Smooth muscle cell (in vitro differentiated cells): ENCODE measurements at regions not wholly inside any gene's neighbourhood (a gene's known extent, or its start where the extent isn't known, plus 50 kb on each side); places are given as distances from the start of the nearest gene placed in this dataset.
"Not testable (repeated sequence)": the region's sequence is repeated elsewhere in the genome, so short reads cannot be mapped to it uniquely, and the experiment has no call there.

Experiments
- DNase-seq: peaks from one replicate; lab custom pipeline; 2025; ENCODE audit not compliant: unreplicated experiment; lab: John Stamatoyannopoulos, UW
- H2AFZ ChIP-seq: fragments of 200-600 bp; sonication (generic); 2 replicates; pipeline ENCODE4 v1.6.0; 2016; ENCODE audit warnings: antibody characterized with exemption, low read depth, mild to moderate bottlenecking
- H3F3A ChIP-seq: fragments of 200-600 bp; sonication (generic); 2 replicates; pipeline ENCODE4 v1.6.0; 2017; ENCODE audit warnings: antibody characterized with exemption, low read depth
- H3K27ac ChIP-seq: fragments of 200-600 bp; sonication (generic); 2 replicates; pipeline ENCODE4 v1.5.1; 2016; ENCODE audit warnings: low read depth, mild to moderate bottlenecking
- H3K27me3 ChIP-seq: fragments of 200-600 bp; sonication (generic); 2 replicates; pipeline ENCODE4 v1.6.1; 2016; ENCODE audit warnings: low read depth, mild to moderate bottlenecking
- H3K36me3 ChIP-seq: fragments of 200-600 bp; sonication (generic); 2 replicates; pipeline ENCODE4 v1.5.1; 2016; ENCODE audit warnings: low read depth
- H3K4me1 ChIP-seq: fragments of 200-600 bp; sonication (generic); 2 replicates; pipeline ENCODE4 v1.5.1; 2016; ENCODE audit warnings: low read depth
- H3K4me2 ChIP-seq: fragments of 200-600 bp; sonication (generic); 2 replicates; pipeline ENCODE4 v1.6.0; 2016; ENCODE audit warnings: mild to moderate bottlenecking
- H3K4me3 ChIP-seq: fragments of 200-600 bp; sonication (generic); 2 replicates; pipeline ENCODE4 v1.5.1; 2016; ENCODE audit warnings: mild to moderate bottlenecking
- H3K79me2 ChIP-seq: fragments of 200-600 bp; sonication (generic); 2 replicates; pipeline ENCODE4 v1.6.0; 2016; ENCODE audit warnings: low read depth, mild to moderate bottlenecking
- H3K9ac ChIP-seq: fragments of 200-600 bp; sonication (generic); 2 replicates; pipeline ENCODE4 v1.6.0; 2016; ENCODE audit warnings: low read depth
- H3K9me3 ChIP-seq: fragments of 200-600 bp; sonication (generic); replicated peaks from 2 replicates; pipeline ENCODE4 v1.5.1; 2016; ENCODE audit warnings: low read depth
- H4K20me1 ChIP-seq: fragments of 200-600 bp; sonication (generic); 2 replicates; pipeline ENCODE4 v1.6.0; 2016; ENCODE audit warnings: low read depth
- WGBS: methylation state at CpG from one replicate; pipeline ENCODE4 v1.1.7; 2016; ENCODE audit warnings: low lambda C conversion rate; 5-methylcytosine and 5-hydroxymethylcytosine counted together
- TF ChIP-seq, protein P1 (sequence below): fragments of 200-600 bp; sonication (generic); IDR thresholded peaks from 2 replicates; pipeline ENCODE4 v1.5.1; 2017; ENCODE audit warnings: borderline replicate concordance, mild to moderate bottlenecking, antibody characterized with exemption; ENCODE audit not compliant: insufficient read depth, poor library complexity, severe bottlenecking

DNA sequence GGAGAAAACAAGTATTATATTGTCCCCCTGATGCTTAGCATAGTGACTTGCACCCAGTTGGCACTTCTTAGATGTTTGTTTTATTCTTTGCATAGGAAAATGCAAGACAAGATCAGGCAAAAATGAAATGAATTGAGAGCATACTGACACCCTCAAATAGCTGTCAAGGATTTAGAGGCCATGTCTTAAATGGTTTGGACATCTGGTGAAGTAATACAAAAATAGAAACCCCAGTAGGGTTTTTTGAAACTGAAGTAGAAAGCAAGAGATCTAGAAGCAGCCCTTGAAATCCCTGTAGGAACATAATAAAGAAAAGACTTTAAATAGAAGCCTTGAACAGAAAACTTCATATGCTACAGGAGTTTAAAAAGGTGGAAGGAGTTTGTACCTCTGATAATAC, 174.3 kb downstream of the ANXA1 start:
- Histone ChIP-seq H4K20me1 (no peaks in the 10 kb centered on the region), H3K36me3 (no peaks in the 10 kb centered on the region), H3K4me3 (no peak overlapping the region), H2AFZ (no peak overlapping the region), H3K4me2 (no peak overlapping the region), H3K79me2 (no peaks in the 10 kb centered on the region), H3K9ac (no peak overlapping the region), H3K4me1 (no peaks in the 10 kb centered on the region), H3K27ac (no peak overlapping the region), H3F3A (no peaks in the 10 kb centered on the region), H3K9me3 (no peaks in the 10 kb centered on the region), H3K27me3 (no peaks in the 10 kb centered on the region)
- DNase-seq, result no peak
- TF ChIP-seq, protein P1, sequence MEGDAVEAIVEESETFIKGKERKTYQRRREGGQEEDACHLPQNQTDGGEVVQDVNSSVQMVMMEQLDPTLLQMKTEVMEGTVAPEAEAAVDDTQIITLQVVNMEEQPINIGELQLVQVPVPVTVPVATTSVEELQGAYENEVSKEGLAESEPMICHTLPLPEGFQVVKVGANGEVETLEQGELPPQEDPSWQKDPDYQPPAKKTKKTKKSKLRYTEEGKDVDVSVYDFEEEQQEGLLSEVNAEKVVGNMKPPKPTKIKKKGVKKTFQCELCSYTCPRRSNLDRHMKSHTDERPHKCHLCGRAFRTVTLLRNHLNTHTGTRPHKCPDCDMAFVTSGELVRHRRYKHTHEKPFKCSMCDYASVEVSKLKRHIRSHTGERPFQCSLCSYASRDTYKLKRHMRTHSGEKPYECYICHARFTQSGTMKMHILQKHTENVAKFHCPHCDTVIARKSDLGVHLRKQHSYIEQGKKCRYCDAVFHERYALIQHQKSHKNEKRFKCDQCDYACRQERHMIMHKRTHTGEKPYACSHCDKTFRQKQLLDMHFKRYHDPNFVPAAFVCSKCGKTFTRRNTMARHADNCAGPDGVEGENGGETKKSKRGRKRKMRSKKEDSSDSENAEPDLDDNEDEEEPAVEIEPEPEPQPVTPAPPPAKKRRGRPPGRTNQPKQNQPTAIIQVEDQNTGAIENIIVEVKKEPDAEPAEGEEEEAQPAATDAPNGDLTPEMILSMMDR, result no peak

GRCh38 chr9:73327149-73327548, 175.5 kb downstream of the ANXA1 start:
- Histone ChIP-seq H3K4me3 (no peak overlapping the region), H3K27me3 (no peaks in the 10 kb centered on the region)
- DNase-seq, result no peak

GRCh38 chr9:73337182-73337581, 185.5 kb downstream of the ANXA1 start:
- not testable (repeated sequence) for H3K4me1 ChIP-seq, H3K9ac ChIP-seq, DNase-seq, H3K4me2 ChIP-seq, H3K27ac ChIP-seq, H3K4me3 ChIP-seq, H3F3A ChIP-seq, H3K27me3 ChIP-seq, H3K36me3 ChIP-seq, H3K79me2 ChIP-seq, H2AFZ ChIP-seq, H4K20me1 ChIP-seq, H3K9me3 ChIP-seq
- 100% methylated on average over 2 of the region's 2 CpGs for WGBS

More at GRCh38 chr9:73327149-73327548, 175.5 kb downstream of the ANXA1 start:
- WGBS, result 83% methylated on average over 2 of the region's 2 CpGs
- H2AFZ ChIP-seq, result no peak overlapping the region
- no peaks in the 10 kb centered on the region for H3K9me3 ChIP-seq
- H3F3A ChIP-seq, result no peaks in the 10 kb centered on the region
- H3K4me1 ChIP-seq, result no peaks in the 10 kb centered on the region
- H3K27ac ChIP-seq, result no peak overlapping the region
- no peaks in the 10 kb centered on the region for H4K20me1 ChIP-seq
- TF ChIP-seq, protein P1, result no peak
- no peak overlapping the region for H3K4me2 ChIP-seq
- no peaks in the 10 kb centered on the region for H3K79me2 ChIP-seq
- no peaks in the 10 kb centered on the region for H3K36me3 ChIP-seq
- no peak overlapping the region for H3K9ac ChIP-seq

DNA sequence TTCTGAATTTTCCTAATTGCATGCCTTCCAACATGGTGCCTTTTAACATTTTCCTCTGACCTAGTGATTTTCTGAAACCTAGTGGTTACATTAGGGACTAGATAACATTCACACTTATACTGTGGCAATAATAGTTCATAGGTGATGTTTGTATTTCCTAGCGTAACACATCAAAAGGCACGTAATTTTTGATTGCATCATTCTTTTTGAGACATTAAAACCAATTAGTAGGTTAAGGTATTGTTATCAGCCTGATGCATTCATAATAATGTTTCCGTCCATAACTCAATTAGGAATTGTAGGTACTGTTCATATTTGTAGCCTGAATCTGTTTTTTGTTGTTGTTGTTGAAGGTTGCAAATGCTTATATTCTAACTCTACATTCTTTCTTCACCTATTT, 192.4 kb downstream of the ANXA1 start:
- H3K79me2 ChIP-seq, result no peaks in the 10 kb centered on the region
- H3K27ac ChIP-seq, result no peak overlapping the region
- H3F3A ChIP-seq, result no peaks in the 10 kb centered on the region
- peaks cover 12% of the 10 kb centered on the region for H3K27me3 ChIP-seq
- no peak overlapping the region for H3K4me2 ChIP-seq
- no peaks in the 10 kb centered on the region for H3K36me3 ChIP-seq
- WGBS, result 93% methylated on average over 3 of the region's 3 CpGs
- DNase-seq, result no peak
- no peak overlapping the region for H3K4me3 ChIP-seq
- H3K9me3 ChIP-seq, result no peaks in the 10 kb centered on the region
- TF ChIP-seq, protein P1, result no peak
- H2AFZ ChIP-seq, result no peak overlapping the region
- H3K4me1 ChIP-seq, result no peaks in the 10 kb centered on the region
- H4K20me1 ChIP-seq, result no peaks in the 10 kb centered on the region
- H3K9ac ChIP-seq, result no peak overlapping the region
